HEK293 (cell line): ENCODE measurements at regions not wholly inside any gene's neighbourhood (a gene's known extent, or its start where the extent isn't known, plus 50 kb on each side); places are given as distances from the start of the nearest gene placed in this dataset.

Source experiments
- KLF1 ChIP-seq: fragments of 450-650 bp; formaldehyde crosslinking; IDR thresholded peaks from 2 replicates; pipeline ENCODE4 v1.5.1; 2016; ENCODE audit warnings: missing biosample characterization, missing genetic modification characterization
- MZF1 ChIP-seq: fragments of 450-650 bp; formaldehyde crosslinking; IDR thresholded peaks from 2 replicates; pipeline ENCODE4 v1.5.1; 2017; ENCODE audit warnings: missing biosample characterization, missing genetic modification characterization, borderline replicate concordance
- ZBTB20 ChIP-seq: fragments of 450-650 bp; formaldehyde crosslinking; IDR thresholded peaks from 2 replicates; pipeline ENCODE4 v1.5.1; 2016; ENCODE audit warnings: missing biosample characterization, missing genetic modification characterization
- ZNF175 ChIP-seq: fragments of 450-650 bp; formaldehyde crosslinking; IDR thresholded peaks from 2 replicates; pipeline ENCODE4 v1.5.1; 2016; ENCODE audit warnings: missing biosample characterization, missing genetic modification characterization
- ZNF2 ChIP-seq: fragments of 450-650 bp; formaldehyde crosslinking; IDR thresholded peaks from 2 replicates; pipeline ENCODE4 v1.5.1; 2016; ENCODE audit warnings: missing biosample characterization, missing genetic modification characterization
- ZNF239 ChIP-seq: fragments of 450-650 bp; formaldehyde crosslinking; IDR thresholded peaks from 2 replicates; pipeline ENCODE4 v1.5.1; 2016; ENCODE audit warnings: missing biosample characterization, missing genetic modification characterization
- ZNF518A ChIP-seq: fragments of 450-650 bp; formaldehyde crosslinking; conservative IDR thresholded peaks from 2 replicates; pipeline ENCODE4 v1.5.1; 2016; ENCODE audit warnings: low read depth, missing biosample characterization, missing genetic modification characterization
- ZNF629 ChIP-seq: fragments of 450-650 bp; formaldehyde crosslinking; IDR thresholded peaks from 2 replicates; pipeline ENCODE4 v1.5.1; 2017; ENCODE audit warnings: missing biosample characterization, missing genetic modification characterization
- TF ChIP-seq, protein P1 (sequence below): fragments of 450-650 bp; formaldehyde crosslinking; IDR thresholded peaks from 2 replicates; pipeline ENCODE4 v1.5.1; 2016; ENCODE audit warnings: missing biosample characterization, missing genetic modification characterization

GRCh38 chr6:28712982-28713381 lies 187.3 kb downstream of the GPX5 start:
- TF ChIP-seq ZNF629 (tag by site-specific recombination) (no peak), ZNF518A (tag by site-specific recombination) (no peak), MZF1 (tag by site-specific recombination) (no peak), ZBTB20 (tag by site-specific recombination) (no peak), ZNF175 (tag by site-specific recombination) (no peak), KLF1 (no peak), ZNF239 (tag by site-specific recombination) (no peak), ZNF2 (tag by site-specific recombination) (no peak)
- TF ChIP-seq, protein P1, sequence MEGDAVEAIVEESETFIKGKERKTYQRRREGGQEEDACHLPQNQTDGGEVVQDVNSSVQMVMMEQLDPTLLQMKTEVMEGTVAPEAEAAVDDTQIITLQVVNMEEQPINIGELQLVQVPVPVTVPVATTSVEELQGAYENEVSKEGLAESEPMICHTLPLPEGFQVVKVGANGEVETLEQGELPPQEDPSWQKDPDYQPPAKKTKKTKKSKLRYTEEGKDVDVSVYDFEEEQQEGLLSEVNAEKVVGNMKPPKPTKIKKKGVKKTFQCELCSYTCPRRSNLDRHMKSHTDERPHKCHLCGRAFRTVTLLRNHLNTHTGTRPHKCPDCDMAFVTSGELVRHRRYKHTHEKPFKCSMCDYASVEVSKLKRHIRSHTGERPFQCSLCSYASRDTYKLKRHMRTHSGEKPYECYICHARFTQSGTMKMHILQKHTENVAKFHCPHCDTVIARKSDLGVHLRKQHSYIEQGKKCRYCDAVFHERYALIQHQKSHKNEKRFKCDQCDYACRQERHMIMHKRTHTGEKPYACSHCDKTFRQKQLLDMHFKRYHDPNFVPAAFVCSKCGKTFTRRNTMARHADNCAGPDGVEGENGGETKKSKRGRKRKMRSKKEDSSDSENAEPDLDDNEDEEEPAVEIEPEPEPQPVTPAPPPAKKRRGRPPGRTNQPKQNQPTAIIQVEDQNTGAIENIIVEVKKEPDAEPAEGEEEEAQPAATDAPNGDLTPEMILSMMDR (tag by site-specific recombination), result no peak
